K562 (cell line): ENCODE measurements at regions not wholly inside any gene's neighbourhood (a gene's known extent, or its start where the extent isn't known, plus 50 kb on each side); places are given as distances from the start of the nearest gene placed in this dataset.

ENCODE experiments used
- CBX1 ChIP-seq: sonication (generic); IDR thresholded peaks from 2 replicates; pipeline ENCODE4 v1.6.1; 2016; ENCODE audit warnings: antibody characterized with exemption, low read depth, mild to moderate bottlenecking
- NCOA4 ChIP-seq: fragments of 450-650 bp; IDR thresholded peaks from 2 replicates; pipeline ENCODE4 v1.6.1; 2018; ENCODE audit warnings: mild to moderate bottlenecking; ENCODE audit not compliant: partially characterized antibody
- NR2C2 ChIP-seq, 2 experiments: fragments of 200-800 bp in 1 of 2; sonication (Bioruptor generic) in 1 of 2; sonication (generic) in 1 of 2; formaldehyde crosslinking in 1 of 2; IDR thresholded peaks; 2 replicates each; pipeline versions ENCODE4 v1.6.1 to v1.8.0; 2016 to 2022; ENCODE audit warnings: mild to moderate bottlenecking in 1 of 2, missing compliant biosample characterization in 1 of 2, missing genetic modification characterization in 1 of 2, missing genetic modification reagents in 1 of 2
- POLR2AphosphoS5 ChIP-seq: IDR thresholded peaks from 2 replicates; pipeline ENCODE4 v1.6.1; 2011; ENCODE audit warnings: mild to moderate bottlenecking, low read depth, low read length, moderate library complexity; ENCODE audit not compliant: control insufficient read depth, insufficient read depth
- PTTG1 ChIP-seq: fragments of 450-650 bp; IDR thresholded peaks from 2 replicates; pipeline ENCODE4 v1.6.1; 2016; ENCODE audit warnings: low read depth, mild to moderate bottlenecking, missing genetic modification characterization, missing compliant biosample characterization
- RBM34 ChIP-seq: fragments of 200-400 bp; formaldehyde crosslinking; IDR thresholded peaks from 2 replicates; pipeline ENCODE4 v1.6.1; 2018; ENCODE audit warnings: low read length, borderline replicate concordance; ENCODE audit not compliant: insufficient read depth
- U2AF2 ChIP-seq: fragments of 200-400 bp; formaldehyde crosslinking; optimal IDR thresholded peaks from 2 replicates; pipeline ENCODE3; 2017; ENCODE audit warnings: low read depth, mild to moderate bottlenecking, low read length
- WHSC1 ChIP-seq: IDR thresholded peaks from one replicate; pipeline ENCODE4 v1.6.1; 2012; ENCODE audit warnings: low read length, control low read depth, inconsistent platforms
- ZNF146 ChIP-seq: IDR thresholded peaks from one replicate; pipeline ENCODE4 v1.6.1; 2018; ENCODE audit warnings: missing compliant biosample characterization; ENCODE audit not compliant: unreplicated experiment
- ZNF212 ChIP-seq: fragments of 450-650 bp; formaldehyde crosslinking; IDR thresholded peaks from 2 replicates; pipeline ENCODE4 v1.4.0; 2020; ENCODE audit warnings: mild to moderate bottlenecking
- ZNF253 ChIP-seq: fragments of 250-450 bp; sonication (Bioruptor Pico); conservative IDR thresholded peaks from 2 replicates; pipeline ENCODE4 v1.6.1; 2021; ENCODE audit warnings: mild to moderate bottlenecking
- ZZZ3 ChIP-seq: fragments of 450-650 bp; IDR thresholded peaks from 2 replicates; pipeline ENCODE4 v1.6.1; 2016; ENCODE audit warnings: antibody characterized with exemption, mild to moderate bottlenecking, moderate library complexity
- TF ChIP-seq, protein P1 (sequence below): fragments of 450-650 bp; IDR thresholded peaks from 2 replicates; pipeline ENCODE4 v1.6.1; 2016; ENCODE audit warnings: mild to moderate bottlenecking
- TF ChIP-seq, protein P2 (sequence below): fragments of 200-600 bp; sonication (generic); IDR thresholded peaks from one replicate; pipeline ENCODE4 v1.6.1; 2012; ENCODE audit warnings: mild to moderate bottlenecking, low read depth, low read length, inconsistent platforms

DNA sequence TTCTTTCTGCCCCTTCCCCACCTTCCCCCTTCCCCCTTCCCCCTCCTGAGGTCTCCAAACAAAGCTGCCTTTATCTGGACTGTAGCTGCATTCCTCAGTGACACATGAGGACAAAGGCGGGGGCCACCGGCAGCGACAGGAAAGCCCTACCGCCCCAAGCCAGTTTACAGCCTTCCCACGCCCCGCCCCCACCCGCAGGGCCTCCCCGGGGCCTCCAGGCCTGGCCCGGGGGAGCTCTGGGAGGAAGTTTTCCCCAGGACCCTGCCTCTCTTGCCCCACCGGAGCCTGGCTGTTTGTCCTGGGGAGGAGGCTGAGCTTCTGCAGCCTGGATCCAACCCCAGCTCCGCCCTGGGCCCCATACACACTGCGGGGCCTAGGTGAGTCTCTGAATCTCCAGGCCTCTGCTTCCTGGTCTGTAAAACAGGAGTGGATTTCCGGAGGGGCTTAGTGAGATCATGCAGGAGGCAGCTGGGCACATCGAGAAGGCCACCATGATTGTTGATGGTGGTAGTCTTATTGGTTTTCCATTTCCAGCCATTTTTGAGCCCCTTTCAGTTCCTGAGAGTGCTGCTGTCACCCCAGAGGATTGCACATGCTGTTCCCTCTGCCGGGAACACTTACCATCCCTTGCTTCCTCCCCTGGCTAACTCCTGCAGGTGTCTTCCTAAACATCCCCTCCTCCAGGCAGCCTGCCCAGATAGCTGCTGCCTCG lies 130.7 kb downstream of the MN1 start (continued):
- TF ChIP-seq, protein P1, sequence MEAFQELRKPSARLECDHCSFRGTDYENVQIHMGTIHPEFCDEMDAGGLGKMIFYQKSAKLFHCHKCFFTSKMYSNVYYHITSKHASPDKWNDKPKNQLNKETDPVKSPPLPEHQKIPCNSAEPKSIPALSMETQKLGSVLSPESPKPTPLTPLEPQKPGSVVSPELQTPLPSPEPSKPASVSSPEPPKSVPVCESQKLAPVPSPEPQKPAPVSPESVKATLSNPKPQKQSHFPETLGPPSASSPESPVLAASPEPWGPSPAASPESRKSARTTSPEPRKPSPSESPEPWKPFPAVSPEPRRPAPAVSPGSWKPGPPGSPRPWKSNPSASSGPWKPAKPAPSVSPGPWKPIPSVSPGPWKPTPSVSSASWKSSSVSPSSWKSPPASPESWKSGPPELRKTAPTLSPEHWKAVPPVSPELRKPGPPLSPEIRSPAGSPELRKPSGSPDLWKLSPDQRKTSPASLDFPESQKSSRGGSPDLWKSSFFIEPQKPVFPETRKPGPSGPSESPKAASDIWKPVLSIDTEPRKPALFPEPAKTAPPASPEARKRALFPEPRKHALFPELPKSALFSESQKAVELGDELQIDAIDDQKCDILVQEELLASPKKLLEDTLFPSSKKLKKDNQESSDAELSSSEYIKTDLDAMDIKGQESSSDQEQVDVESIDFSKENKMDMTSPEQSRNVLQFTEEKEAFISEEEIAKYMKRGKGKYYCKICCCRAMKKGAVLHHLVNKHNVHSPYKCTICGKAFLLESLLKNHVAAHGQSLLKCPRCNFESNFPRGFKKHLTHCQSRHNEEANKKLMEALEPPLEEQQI: no peak
- TF ChIP-seq ZZZ3 (no peak), NCOA4 (no peak), NR2C2 (CRISPR knock-in tag; IDR thresholded peaks at IDR 0.05) (no peak), NR2C2 (tag; IDR thresholded peaks at IDR 0.05) (0 out of 2 replicates have a peak, but pooled peaks have one; percentile 21), CBX1 (no peak), PTTG1 (tag) (no peak), WHSC1 (no peak), ZNF253 (CRISPR knock-in tag) (no peak), ZNF146 (CRISPR knock-in tag) (no peak), POLR2AphosphoS5 (no peak), ZNF212 (no peak), RBM34 (no peak), U2AF2 (no peak)
- TF ChIP-seq, protein P2, sequence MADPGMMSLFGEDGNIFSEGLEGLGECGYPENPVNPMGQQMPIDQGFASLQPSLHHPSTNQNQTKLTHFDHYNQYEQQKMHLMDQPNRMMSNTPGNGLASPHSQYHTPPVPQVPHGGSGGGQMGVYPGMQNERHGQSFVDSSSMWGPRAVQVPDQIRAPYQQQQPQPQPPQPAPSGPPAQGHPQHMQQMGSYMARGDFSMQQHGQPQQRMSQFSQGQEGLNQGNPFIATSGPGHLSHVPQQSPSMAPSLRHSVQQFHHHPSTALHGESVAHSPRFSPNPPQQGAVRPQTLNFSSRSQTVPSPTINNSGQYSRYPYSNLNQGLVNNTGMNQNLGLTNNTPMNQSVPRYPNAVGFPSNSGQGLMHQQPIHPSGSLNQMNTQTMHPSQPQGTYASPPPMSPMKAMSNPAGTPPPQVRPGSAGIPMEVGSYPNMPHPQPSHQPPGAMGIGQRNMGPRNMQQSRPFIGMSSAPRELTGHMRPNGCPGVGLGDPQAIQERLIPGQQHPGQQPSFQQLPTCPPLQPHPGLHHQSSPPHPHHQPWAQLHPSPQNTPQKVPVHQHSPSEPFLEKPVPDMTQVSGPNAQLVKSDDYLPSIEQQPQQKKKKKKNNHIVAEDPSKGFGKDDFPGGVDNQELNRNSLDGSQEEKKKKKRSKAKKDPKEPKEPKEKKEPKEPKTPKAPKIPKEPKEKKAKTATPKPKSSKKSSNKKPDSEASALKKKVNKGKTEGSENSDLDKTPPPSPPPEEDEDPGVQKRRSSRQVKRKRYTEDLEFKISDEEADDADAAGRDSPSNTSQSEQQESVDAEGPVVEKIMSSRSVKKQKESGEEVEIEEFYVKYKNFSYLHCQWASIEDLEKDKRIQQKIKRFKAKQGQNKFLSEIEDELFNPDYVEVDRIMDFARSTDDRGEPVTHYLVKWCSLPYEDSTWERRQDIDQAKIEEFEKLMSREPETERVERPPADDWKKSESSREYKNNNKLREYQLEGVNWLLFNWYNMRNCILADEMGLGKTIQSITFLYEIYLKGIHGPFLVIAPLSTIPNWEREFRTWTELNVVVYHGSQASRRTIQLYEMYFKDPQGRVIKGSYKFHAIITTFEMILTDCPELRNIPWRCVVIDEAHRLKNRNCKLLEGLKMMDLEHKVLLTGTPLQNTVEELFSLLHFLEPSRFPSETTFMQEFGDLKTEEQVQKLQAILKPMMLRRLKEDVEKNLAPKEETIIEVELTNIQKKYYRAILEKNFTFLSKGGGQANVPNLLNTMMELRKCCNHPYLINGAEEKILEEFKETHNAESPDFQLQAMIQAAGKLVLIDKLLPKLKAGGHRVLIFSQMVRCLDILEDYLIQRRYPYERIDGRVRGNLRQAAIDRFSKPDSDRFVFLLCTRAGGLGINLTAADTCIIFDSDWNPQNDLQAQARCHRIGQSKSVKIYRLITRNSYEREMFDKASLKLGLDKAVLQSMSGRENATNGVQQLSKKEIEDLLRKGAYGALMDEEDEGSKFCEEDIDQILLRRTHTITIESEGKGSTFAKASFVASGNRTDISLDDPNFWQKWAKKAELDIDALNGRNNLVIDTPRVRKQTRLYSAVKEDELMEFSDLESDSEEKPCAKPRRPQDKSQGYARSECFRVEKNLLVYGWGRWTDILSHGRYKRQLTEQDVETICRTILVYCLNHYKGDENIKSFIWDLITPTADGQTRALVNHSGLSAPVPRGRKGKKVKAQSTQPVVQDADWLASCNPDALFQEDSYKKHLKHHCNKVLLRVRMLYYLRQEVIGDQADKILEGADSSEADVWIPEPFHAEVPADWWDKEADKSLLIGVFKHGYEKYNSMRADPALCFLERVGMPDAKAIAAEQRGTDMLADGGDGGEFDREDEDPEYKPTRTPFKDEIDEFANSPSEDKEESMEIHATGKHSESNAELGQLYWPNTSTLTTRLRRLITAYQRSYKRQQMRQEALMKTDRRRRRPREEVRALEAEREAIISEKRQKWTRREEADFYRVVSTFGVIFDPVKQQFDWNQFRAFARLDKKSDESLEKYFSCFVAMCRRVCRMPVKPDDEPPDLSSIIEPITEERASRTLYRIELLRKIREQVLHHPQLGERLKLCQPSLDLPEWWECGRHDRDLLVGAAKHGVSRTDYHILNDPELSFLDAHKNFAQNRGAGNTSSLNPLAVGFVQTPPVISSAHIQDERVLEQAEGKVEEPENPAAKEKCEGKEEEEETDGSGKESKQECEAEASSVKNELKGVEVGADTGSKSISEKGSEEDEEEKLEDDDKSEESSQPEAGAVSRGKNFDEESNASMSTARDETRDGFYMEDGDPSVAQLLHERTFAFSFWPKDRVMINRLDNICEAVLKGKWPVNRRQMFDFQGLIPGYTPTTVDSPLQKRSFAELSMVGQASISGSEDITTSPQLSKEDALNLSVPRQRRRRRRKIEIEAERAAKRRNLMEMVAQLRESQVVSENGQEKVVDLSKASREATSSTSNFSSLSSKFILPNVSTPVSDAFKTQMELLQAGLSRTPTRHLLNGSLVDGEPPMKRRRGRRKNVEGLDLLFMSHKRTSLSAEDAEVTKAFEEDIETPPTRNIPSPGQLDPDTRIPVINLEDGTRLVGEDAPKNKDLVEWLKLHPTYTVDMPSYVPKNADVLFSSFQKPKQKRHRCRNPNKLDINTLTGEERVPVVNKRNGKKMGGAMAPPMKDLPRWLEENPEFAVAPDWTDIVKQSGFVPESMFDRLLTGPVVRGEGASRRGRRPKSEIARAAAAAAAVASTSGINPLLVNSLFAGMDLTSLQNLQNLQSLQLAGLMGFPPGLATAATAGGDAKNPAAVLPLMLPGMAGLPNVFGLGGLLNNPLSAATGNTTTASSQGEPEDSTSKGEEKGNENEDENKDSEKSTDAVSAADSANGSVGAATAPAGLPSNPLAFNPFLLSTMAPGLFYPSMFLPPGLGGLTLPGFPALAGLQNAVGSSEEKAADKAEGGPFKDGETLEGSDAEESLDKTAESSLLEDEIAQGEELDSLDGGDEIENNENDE: no peak
